Osteoblast (primary cell): ENCODE measurements at regions not wholly inside any gene's neighbourhood (a gene's known extent, or its start where the extent isn't known, plus 50 kb on each side); places are given as distances from the start of the nearest gene placed in this dataset.
A peak's percentile ranks its signal among the peaks of the same experiment; 100 is the strongest.

Experiments used
- DNase-seq: peaks from one replicate; pipeline ENCODE4 v3.0.0; 2011; ENCODE audit warnings: low spot score, mixed read lengths; ENCODE audit not compliant: insufficient read length; ENCODE audit errors: missing footprints
- H2AFZ ChIP-seq: 2 replicates; pipeline ENCODE4 v1.6.0; 2011; ENCODE audit warnings: mild to moderate bottlenecking, low read length
- H3K27ac ChIP-seq: 2 replicates; pipeline ENCODE4 v1.5.1; 2011; ENCODE audit warnings: mild to moderate bottlenecking, low read depth, low read length, moderate library complexity
- H3K27me3 ChIP-seq: 2 replicates; pipeline ENCODE4 v1.6.0; 2012; ENCODE audit warnings: mild to moderate bottlenecking, control low read depth, inconsistent platforms, low read length, moderate library complexity; ENCODE audit not compliant: insufficient read depth
- H3K36me3 ChIP-seq: 2 replicates; pipeline ENCODE4 v1.5.1; 2011; ENCODE audit warnings: mild to moderate bottlenecking, low read length, control low read depth, moderate library complexity; ENCODE audit not compliant: insufficient read depth
- H3K4me1 ChIP-seq: 2 replicates; pipeline ENCODE4 v1.5.1; 2011; ENCODE audit warnings: mild to moderate bottlenecking, low read length, control low read depth, moderate library complexity; ENCODE audit not compliant: insufficient read depth
- H3K4me2 ChIP-seq: 2 replicates; pipeline ENCODE4 v1.6.0; 2011; ENCODE audit warnings: mild to moderate bottlenecking, low read length; ENCODE audit not compliant: insufficient read depth
- H3K4me3 ChIP-seq: fragments of 200-600 bp; sonication (generic); 3 replicates; pipeline ENCODE4 v1.5.1; 2012; ENCODE audit warnings: mild to moderate bottlenecking, low read length, inconsistent platforms; ENCODE audit not compliant: insufficient read depth
- H3K79me2 ChIP-seq: 2 replicates; pipeline ENCODE4 v1.6.0; 2012; ENCODE audit warnings: mild to moderate bottlenecking, low read length, control low read depth, inconsistent platforms; ENCODE audit not compliant: insufficient read depth
- H3K9me3 ChIP-seq: 2 replicates; pipeline ENCODE4 v1.5.1; 2011; ENCODE audit warnings: low read depth, low read length, control low read depth
- H4K20me1 ChIP-seq: 2 replicates; pipeline ENCODE4 v1.6.0; 2012; ENCODE audit warnings: mild to moderate bottlenecking, low read length, control low read depth; ENCODE audit not compliant: insufficient read depth
- CTCF ChIP-seq: IDR thresholded peaks from 2 replicates; pipeline ENCODE4 v1.5.1; 2011; ENCODE audit warnings: mild to moderate bottlenecking, low read depth, low read length, moderate library complexity; ENCODE audit errors: extremely low read depth

DNA sequence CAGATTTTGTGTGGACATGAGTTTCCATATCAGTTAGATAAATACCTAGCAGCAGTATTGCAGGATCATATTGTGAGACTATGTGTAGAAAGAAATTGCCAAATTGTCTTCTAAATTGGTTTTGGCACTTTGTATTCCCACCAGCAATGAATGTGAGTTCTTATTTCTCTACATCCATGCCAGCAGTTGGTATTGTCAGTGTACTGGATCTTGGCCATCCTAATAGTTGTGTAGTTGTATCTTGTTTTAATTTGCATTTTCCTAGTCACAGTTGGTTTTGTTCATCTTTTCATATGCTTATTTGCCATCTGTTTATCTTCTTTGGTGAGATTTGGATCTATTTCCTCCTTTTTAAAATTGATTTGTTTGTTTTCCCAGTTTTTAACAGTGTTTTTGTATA lies 154.7 kb upstream of the HCRTR2 start:
- Histone ChIP-seq H3K27me3 (no peaks in the 10 kb centered on the region), H3K9me3 (no peaks in the 10 kb centered on the region), H3K4me3 (no peak overlapping the region), H3K79me2 (no peaks in the 10 kb centered on the region), H4K20me1 (no peaks in the 10 kb centered on the region), H3K4me2 (no peak overlapping the region), H3K36me3 (no peaks in the 10 kb centered on the region), H3K4me1 (no peaks in the 10 kb centered on the region), H3K27ac (no peak overlapping the region), H2AFZ (no peak overlapping the region)
- no peak for DNase-seq
- TF ChIP-seq CTCF = no peak

- Histone ChIP-seq H3K4me3 (no peak overlapping the region), H3K4me2 (no peak overlapping the region), H3K27ac (no peak overlapping the region), H3K36me3 (no peaks in the 10 kb centered on the region), H2AFZ (no peak overlapping the region), H3K27me3 (no peaks in the 10 kb centered on the region), H3K79me2 (no peaks in the 10 kb centered on the region), H3K4me1 (no peaks in the 10 kb centered on the region), H3K9me3 (no peaks in the 10 kb centered on the region), H4K20me1 (no peaks in the 10 kb centered on the region)
- TF ChIP-seq CTCF = no peak
- DNase-seq = no peak
Measured at GRCh38 chr6:55023230-55023629, 151.1 kb upstream of the HCRTR2 start.

- no peak overlapping the region for H3K4me2 ChIP-seq
Measured at GRCh38 chr6:55033016-55033546, 141.2 kb upstream of the HCRTR2 start.

GRCh38 chr6:55034752-55035151 lies 139.6 kb upstream of the HCRTR2 start:
- Histone ChIP-seq H3K9me3 (no peaks in the 10 kb centered on the region), H3K36me3 (no peaks in the 10 kb centered on the region), H3K27ac (no peak overlapping the region), H3K4me2 (no peak overlapping the region), H2AFZ (no peak overlapping the region), H3K4me1 (no peaks in the 10 kb centered on the region), H3K4me3 (no peak overlapping the region), H3K79me2 (no peaks in the 10 kb centered on the region), H3K27me3 (no peaks in the 10 kb centered on the region), H4K20me1 (no peaks in the 10 kb centered on the region)
- no peak for DNase-seq
- no peak for TF ChIP-seq CTCF

More at GRCh38 chr6:55033016-55033546, 141.2 kb upstream of the HCRTR2 start:
- H3K79me2 ChIP-seq = no peaks in the 10 kb centered on the region
- no peak for TF ChIP-seq CTCF
- H3K4me1 ChIP-seq = no peaks in the 10 kb centered on the region
- H3K27ac ChIP-seq = no peak overlapping the region
- no peaks in the 10 kb centered on the region for H3K27me3 ChIP-seq
- DNase-seq = peak; percentile 34
- H4K20me1 ChIP-seq = no peaks in the 10 kb centered on the region
- no peak overlapping the region for H2AFZ ChIP-seq
- H3K36me3 ChIP-seq = no peaks in the 10 kb centered on the region
- H3K9me3 ChIP-seq = no peaks in the 10 kb centered on the region
- no peak overlapping the region for H3K4me3 ChIP-seq
